ENCODE measurements at regions not wholly inside any gene's neighbourhood (a gene's known extent, or its start where the extent isn't known, plus 50 kb on each side); places are given as distances from the start of the nearest gene placed in this dataset.
A peak's percentile ranks its signal among the peaks of the same experiment; 100 is the strongest.

DNA sequence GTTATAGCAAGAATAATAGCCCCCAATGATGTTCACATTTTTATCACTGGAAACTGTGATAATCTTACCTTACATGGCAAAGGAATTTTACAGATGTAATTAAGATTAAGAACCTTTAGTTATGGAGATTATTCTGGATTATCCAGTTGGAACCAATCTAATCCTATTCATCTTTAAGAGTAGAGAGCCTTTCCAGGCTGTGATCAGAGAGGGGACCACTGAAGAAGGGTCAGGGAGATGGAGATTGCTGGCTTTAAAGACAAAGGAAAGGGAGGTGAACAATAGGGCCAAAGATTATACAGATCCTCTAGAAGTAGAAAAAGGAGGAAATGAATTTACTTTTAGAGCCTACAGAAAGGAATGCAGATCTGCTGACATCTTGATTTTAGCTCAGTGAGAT lies 253.5 kb upstream of the GRIN3A start:
- TF ChIP-seq, protein P1, sequence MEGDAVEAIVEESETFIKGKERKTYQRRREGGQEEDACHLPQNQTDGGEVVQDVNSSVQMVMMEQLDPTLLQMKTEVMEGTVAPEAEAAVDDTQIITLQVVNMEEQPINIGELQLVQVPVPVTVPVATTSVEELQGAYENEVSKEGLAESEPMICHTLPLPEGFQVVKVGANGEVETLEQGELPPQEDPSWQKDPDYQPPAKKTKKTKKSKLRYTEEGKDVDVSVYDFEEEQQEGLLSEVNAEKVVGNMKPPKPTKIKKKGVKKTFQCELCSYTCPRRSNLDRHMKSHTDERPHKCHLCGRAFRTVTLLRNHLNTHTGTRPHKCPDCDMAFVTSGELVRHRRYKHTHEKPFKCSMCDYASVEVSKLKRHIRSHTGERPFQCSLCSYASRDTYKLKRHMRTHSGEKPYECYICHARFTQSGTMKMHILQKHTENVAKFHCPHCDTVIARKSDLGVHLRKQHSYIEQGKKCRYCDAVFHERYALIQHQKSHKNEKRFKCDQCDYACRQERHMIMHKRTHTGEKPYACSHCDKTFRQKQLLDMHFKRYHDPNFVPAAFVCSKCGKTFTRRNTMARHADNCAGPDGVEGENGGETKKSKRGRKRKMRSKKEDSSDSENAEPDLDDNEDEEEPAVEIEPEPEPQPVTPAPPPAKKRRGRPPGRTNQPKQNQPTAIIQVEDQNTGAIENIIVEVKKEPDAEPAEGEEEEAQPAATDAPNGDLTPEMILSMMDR (IDR thresholded peaks at IDR 0.05; ENCODE audit: low read depth, low read length) = no peak

GRCh38 chr9:101977614-101978210 lies 239.3 kb upstream of the GRIN3A start:
- Histone ChIP-seq H3K4me1 (no peaks in the 10 kb centered on the region), H3K27me3 (no peaks in the 10 kb centered on the region), H3K9me3 (no peaks in the 10 kb centered on the region; the same call in 1 of the 2 replicates), H3K4me3 (ENCODE audit: low read depth, low read length) (no peak overlapping the region), H3K36me3 (no peaks in the 10 kb centered on the region)
- no peak for DNase-seq
- TF ChIP-seq, protein P1 (IDR thresholded peaks at IDR 0.05; ENCODE audit: low read depth, low read length) = peak; percentile 38; the same call in 1 of the 2 replicates

More for the DNA sequence above, 253.5 kb upstream of the GRIN3A start:
- no peak for DNase-seq
- Histone ChIP-seq H3K27me3 (no peaks in the 10 kb centered on the region), H3K36me3 (no peaks in the 10 kb centered on the region), H3K4me3 (ENCODE audit: low read depth, low read length) (no peak overlapping the region), H3K9me3 (no peaks in the 10 kb centered on the region), H3K4me1 (no peaks in the 10 kb centered on the region)

DNA sequence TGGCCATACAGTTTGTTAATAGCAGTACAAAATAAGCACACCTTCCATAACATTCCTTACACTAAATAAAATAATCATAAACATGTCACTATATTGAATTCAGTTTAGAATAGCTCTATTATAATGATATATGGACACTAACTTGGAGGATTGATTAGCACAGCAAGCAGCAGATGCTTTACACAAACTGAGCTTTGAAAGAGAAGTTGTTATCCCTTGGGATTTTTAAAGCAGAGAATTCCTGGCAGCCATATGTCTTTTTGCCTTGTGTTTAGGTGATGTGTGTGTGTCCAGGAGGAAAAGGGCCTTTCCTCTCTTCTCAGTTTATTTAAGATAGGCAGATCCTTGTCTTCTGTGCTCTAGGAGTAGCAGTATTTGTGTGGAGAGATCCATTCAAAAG lies 232.2 kb upstream of the GRIN3A start:
- no peak for DNase-seq
- H3K4me3 ChIP-seq (ENCODE audit: low read depth, low read length) = no peak overlapping the region
- no peaks in the 10 kb centered on the region for H3K27me3 ChIP-seq
- H3K9me3 ChIP-seq = no peaks in the 10 kb centered on the region
- TF ChIP-seq, protein P1 (IDR thresholded peaks at IDR 0.05; ENCODE audit: low read depth, low read length) = no peak
- no peaks in the 10 kb centered on the region for H3K4me1 ChIP-seq
- no peaks in the 10 kb centered on the region for H3K36me3 ChIP-seq

DNA sequence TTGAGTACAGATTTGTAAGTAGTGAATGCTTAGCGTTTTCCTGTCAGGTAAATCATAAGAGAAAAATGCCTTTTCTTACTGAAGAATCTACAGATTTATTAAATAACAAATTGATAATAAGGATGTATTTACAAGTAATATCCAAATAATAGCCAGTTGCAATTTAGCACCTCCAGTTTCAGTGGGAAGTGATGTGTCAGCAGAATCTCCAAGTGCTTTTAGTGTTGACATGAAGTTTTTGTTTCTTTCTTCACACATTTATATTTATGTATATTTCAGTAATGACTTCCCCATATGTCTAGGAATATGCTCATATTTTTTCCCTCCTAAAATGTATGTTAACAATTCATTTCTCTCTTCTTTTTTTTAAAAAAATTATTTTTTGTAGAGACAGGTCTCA lies 229.9 kb upstream of the GRIN3A start:
- H3K36me3 ChIP-seq = no peaks in the 10 kb centered on the region
- TF ChIP-seq, protein P1 (IDR thresholded peaks at IDR 0.05; ENCODE audit: low read depth, low read length) = no peak
- no peak for DNase-seq
- no peaks in the 10 kb centered on the region for H3K4me1 ChIP-seq
- H3K9me3 ChIP-seq = no peaks in the 10 kb centered on the region
- no peaks in the 10 kb centered on the region for H3K27me3 ChIP-seq
- H3K4me3 ChIP-seq (ENCODE audit: low read depth, low read length) = no peak overlapping the region

- H3K9me3 ChIP-seq = no peaks in the 10 kb centered on the region
- H3K4me1 ChIP-seq = no peaks in the 10 kb centered on the region
- no peaks in the 10 kb centered on the region for H3K27me3 ChIP-seq
- TF ChIP-seq, protein P1 (IDR thresholded peaks at IDR 0.05; ENCODE audit: low read depth, low read length) = no peak
- no peak overlapping the region for H3K4me3 ChIP-seq (ENCODE audit: low read depth, low read length)
- H3K36me3 ChIP-seq = no peaks in the 10 kb centered on the region
- DNase-seq = no peak
These were observed 228.2 kb upstream of the GRIN3A start for GRCh38 chr9:101966691-101967090.

DNA sequence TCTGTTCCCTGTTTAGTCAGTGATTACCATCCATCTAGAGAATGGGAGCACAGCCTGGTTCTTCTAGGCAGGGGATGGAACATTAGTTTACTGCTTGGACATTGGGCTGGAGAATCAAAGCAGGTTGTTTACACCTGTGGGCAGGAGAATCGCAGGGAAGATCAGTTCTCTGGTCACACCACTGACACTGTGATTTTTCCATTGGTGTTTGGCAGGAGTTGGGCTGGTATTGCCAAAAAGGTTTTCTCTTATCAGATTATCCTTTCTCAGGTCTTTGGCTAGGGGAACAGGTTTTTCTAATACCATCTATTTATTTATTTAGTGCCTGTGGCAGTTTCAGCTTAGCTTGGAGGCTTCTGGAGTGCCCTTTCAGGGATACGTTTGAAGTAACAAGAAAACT lies 219.3 kb upstream of the GRIN3A start:
- Histone ChIP-seq H3K4me3 (ENCODE audit: low read depth, low read length) (no peak overlapping the region), H3K36me3 (no peaks in the 10 kb centered on the region), H3K27me3 (no peaks in the 10 kb centered on the region), H3K9me3 (no peaks in the 10 kb centered on the region), H3K4me1 (no peaks in the 10 kb centered on the region)
- TF ChIP-seq, protein P1 (IDR thresholded peaks at IDR 0.05; ENCODE audit: low read depth, low read length) = no peak
- no peak for DNase-seq

All from BE2C (cell line).